ENCODE measurements at regions not wholly inside any gene's neighbourhood (a gene's known extent, or its start where the extent isn't known, plus 50 kb on each side); places are given as distances from the start of the nearest gene placed in this dataset.

- DNase-seq = no peak
- TF ChIP-seq GATA1 (IDR thresholded peaks at IDR 0.05; ENCODE audit: low read depth, low read length) (no peak), POLR2A (IDR thresholded peaks at IDR 0.05; ENCODE audit: low read length) (no peak)
Observed at GRCh38 chr12:85507456-85507855, 227.4 kb downstream of the ALX1 start.

GRCh38 chr12:85509081-85509856, 229.2 kb downstream of the ALX1 start:
- DNase-seq = no peak
- TF ChIP-seq POLR2A (IDR thresholded peaks at IDR 0.05; ENCODE audit: low read length) (no peak), GATA1 (IDR thresholded peaks at IDR 0.05; ENCODE audit: low read depth, low read length) (no peak)

GRCh38 chr12:85509857-85510256, 229.8 kb downstream of the ALX1 start:
- TF ChIP-seq GATA1 (IDR thresholded peaks at IDR 0.05; ENCODE audit: low read depth, low read length) (no peak), POLR2A (IDR thresholded peaks at IDR 0.05; ENCODE audit: low read length) (no peak)
- DNase-seq = no peak

GRCh38 chr12:85516039-85516438, 236.0 kb downstream of the ALX1 start:
- no peak for DNase-seq
- TF ChIP-seq GATA1 (IDR thresholded peaks at IDR 0.05; ENCODE audit: low read depth, low read length) = no peak
- TF ChIP-seq POLR2A (IDR thresholded peaks at IDR 0.05; ENCODE audit: low read length) = no peak

GRCh38 chr12:85516667-85517325, 236.8 kb downstream of the ALX1 start:
- no peak for TF ChIP-seq POLR2A (IDR thresholded peaks at IDR 0.05; ENCODE audit: low read length)
- no peak for TF ChIP-seq GATA1 (IDR thresholded peaks at IDR 0.05; ENCODE audit: low read depth, low read length)
- no peak for DNase-seq

GRCh38 chr12:85519163-85519562, 239.1 kb downstream of the ALX1 start:
- DNase-seq = no peak
- TF ChIP-seq GATA1 (IDR thresholded peaks at IDR 0.05; ENCODE audit: low read depth, low read length) (no peak), POLR2A (IDR thresholded peaks at IDR 0.05; ENCODE audit: low read length) (no peak)

GRCh38 chr12:85523197-85523596, 243.2 kb downstream of the ALX1 start:
- TF ChIP-seq GATA1 (IDR thresholded peaks at IDR 0.05; ENCODE audit: low read depth, low read length) (no peak), POLR2A (IDR thresholded peaks at IDR 0.05; ENCODE audit: low read length) (no peak)
- no peak for DNase-seq

GRCh38 chr12:85527192-85527591, 247.2 kb downstream of the ALX1 start:
- TF ChIP-seq GATA1 (IDR thresholded peaks at IDR 0.05; ENCODE audit: low read depth, low read length) = no peak
- no peak for TF ChIP-seq POLR2A (IDR thresholded peaks at IDR 0.05; ENCODE audit: low read length)
- DNase-seq = no peak

- no peak for DNase-seq
- TF ChIP-seq GATA1 (IDR thresholded peaks at IDR 0.05; ENCODE audit: low read depth, low read length) (no peak), POLR2A (IDR thresholded peaks at IDR 0.05; ENCODE audit: low read length) (no peak)
Observed at GRCh38 chr12:85529896-85530295, 249.9 kb downstream of the ALX1 start.

- TF ChIP-seq GATA1 (IDR thresholded peaks at IDR 0.05; ENCODE audit: low read depth, low read length) = no peak
- DNase-seq = no peak
Observed at GRCh38 chr12:85530456-85530855, 250.4 kb downstream of the ALX1 start.

- no peak for TF ChIP-seq GATA1 (IDR thresholded peaks at IDR 0.05; ENCODE audit: low read depth, low read length)
- no peak for TF ChIP-seq POLR2A (IDR thresholded peaks at IDR 0.05; ENCODE audit: low read length)
- no peak for DNase-seq
Observed at GRCh38 chr12:85531341-85531740, 251.3 kb downstream of the ALX1 start.

- no peak for DNase-seq
- TF ChIP-seq POLR2A (IDR thresholded peaks at IDR 0.05; ENCODE audit: low read length) = no peak
- no peak for TF ChIP-seq GATA1 (IDR thresholded peaks at IDR 0.05; ENCODE audit: low read depth, low read length)
Observed at GRCh38 chr12:85549640-85550039, 269.6 kb downstream of the ALX1 start.

GRCh38 chr12:85550924-85551323, 270.9 kb downstream of the ALX1 start:
- no peak for TF ChIP-seq GATA1 (IDR thresholded peaks at IDR 0.05; ENCODE audit: low read depth, low read length)
- TF ChIP-seq POLR2A (IDR thresholded peaks at IDR 0.05; ENCODE audit: low read length) = no peak
- no peak for DNase-seq

- DNase-seq = no peak
Observed at GRCh38 chr12:85552461-85552860, 272.4 kb downstream of the ALX1 start.

GRCh38 chr12:85557850-85558249, 277.8 kb downstream of the ALX1 start:
- DNase-seq = no peak
- no peak for TF ChIP-seq GATA1 (IDR thresholded peaks at IDR 0.05; ENCODE audit: low read depth, low read length)
- no peak for TF ChIP-seq POLR2A (IDR thresholded peaks at IDR 0.05; ENCODE audit: low read length)

More at GRCh38 chr12:85552461-85552860, 272.4 kb downstream of the ALX1 start:
- TF ChIP-seq GATA1 (IDR thresholded peaks at IDR 0.05; ENCODE audit: low read depth, low read length) (no peak), POLR2A (IDR thresholded peaks at IDR 0.05; ENCODE audit: low read length) (no peak)
